KBM-7 (cell line): ENCODE measurements at regions not wholly inside any gene's neighbourhood (a gene's known extent, or its start where the extent isn't known, plus 50 kb on each side); places are given as distances from the start of the nearest gene placed in this dataset.

ENCODE experiments used
- DNase-seq: peaks from one replicate; pipeline ENCODE4 v3.0.0-alpha.2; 2015
- in situ Hi-C: fragments of 300-500 bp; cut with MboI; formaldehyde crosslinking; loops from 2 replicates; pipeline ENCODE4 v1.14.3; 2020; ENCODE audit warnings: low sequenced_read_pairs, low pct_unique_long_range_greater_than_20kb, mixed read lengths

DNA sequence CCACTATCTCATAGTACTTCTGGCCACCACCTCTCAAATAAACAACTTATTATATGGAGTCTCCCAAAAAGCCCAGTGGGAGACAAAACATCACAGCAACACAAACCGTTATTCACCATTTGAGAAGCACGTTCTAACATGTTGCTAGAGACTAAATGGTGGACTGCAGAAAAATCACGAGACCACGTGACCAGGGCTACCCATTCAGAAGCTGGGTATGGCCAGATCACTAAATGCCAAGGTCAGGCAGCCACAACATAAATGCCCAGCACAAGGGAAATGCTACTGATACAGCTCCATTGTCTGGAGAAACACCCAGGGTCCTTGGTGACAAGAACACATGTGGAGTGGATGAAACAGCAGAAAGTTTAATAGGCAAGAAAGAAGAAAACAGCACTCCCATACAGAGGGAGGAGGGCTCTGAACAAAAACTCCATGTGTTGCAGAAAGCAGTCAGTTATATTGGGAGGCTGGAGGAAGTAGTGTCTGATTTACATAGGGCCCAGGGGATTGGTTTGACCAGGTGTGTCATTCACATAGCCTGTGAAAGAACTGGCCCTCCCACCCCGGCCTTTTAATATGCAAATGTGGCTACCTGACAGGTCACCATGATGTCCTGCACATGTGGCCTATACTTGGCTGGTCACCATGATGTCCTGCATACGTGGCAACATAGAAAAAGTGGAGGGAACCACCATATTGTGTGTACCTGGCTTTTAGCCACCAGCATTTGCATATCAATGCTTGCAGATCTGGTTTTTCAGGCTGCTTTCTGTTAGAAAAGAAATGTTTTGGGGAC is 97.2 kb downstream of the TRIM36 start:
- no peak for DNase-seq
- in situ Hi-C loops, result no loop called here

DNA sequence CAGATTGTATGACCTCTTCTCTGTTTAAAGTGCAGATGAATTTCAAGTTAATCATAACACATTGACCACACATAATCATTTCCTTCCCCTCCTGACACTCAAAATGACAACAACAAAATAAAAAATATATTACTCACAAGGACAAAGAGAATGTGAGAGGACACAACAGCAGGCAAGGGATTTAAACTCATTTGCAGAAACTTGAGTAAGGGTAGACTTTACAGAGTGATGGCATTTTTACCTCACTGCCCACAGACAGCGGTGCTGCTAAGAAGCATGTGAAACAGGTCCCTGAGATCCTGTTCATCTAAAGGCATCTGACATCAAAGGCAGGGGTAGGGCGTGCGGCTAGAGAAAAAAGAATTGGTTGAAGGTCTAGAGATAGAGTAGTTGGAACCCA is 99.0 kb downstream of the TRIM36 start:
- in situ Hi-C loops, result no loop called here

DNA sequence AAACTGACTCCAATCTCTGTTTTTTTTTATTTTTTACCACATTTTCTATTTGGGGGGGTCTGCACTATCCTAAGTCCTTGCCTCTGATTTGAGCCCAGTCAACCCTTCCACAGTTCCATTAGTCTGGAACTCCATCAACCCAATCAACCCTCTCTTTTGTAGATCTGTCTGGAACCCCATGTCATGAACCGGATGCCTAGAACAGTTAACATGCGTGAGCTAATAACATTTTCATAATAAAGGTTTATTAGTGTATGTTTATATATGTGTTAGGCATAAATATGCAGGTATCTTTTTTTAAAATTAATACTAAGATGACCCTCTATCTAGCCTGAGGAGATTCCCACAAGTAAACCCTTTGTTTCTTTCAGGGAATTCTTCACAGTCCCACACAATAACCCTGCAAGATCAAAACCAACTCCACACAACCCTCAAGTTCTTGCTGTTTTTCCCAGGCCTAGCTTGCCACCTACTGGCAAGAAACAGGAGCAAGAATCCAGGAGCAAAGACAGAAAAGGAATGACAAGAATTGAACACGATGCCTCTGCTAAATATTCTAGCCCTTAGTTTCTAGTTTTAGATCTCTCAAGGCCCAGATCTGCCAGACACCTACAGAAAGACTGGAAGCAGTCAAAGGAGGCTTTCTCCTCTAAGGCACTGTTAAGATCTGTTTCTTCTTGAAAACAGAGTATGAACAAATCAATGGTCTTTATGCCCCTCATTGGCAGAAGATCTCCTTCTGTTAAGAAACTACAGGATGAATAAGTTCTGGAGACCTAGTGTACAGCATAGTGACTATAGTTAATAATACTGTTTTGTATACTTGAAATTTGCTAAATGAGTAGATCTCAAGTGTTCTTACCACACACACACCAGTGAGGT is 100.4 kb downstream of the TRIM36 start:
- in situ Hi-C loops, result no loop called here

More for the DNA sequence above, 99.0 kb downstream of the TRIM36 start:
- DNase-seq, result no peak

DNA sequence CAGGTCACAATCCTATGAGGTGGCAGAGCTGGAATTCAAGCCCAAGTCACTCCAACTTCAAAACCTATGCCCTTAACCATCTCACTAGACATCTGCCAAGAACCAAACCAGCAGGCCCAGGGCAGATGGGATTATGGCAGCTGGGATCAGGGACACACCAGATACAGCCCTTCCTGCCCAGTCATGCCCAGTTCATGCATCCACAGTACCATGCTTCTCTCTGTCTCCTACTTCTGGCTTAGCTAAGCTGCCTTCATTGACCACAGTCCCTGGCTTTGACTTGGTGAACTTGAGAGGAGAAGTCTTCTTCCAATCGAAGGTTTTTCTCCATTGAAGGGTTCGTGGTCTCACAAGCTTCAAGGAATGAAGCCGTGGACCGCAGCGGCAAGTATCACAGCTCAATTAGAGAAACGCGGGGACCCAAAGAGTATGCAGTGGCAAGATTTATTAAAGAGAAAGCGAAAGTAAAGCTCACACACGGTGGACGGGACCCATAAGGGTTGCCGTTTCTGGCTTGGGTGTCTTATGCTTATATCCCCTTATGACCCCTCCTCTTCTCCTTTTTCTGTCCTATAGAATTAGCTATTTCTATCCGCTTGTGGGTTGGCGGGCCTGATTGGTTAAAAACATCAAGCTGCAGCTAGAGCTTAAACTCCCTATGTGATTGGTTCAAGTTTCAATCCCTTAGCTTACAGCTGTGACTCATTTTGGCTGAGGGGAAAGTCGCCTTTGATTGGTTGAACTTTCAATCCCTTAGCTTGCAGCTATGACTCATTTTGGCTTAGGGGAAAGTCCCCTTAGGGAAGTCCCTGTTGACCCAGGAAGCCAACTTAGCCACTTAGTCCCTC is 101.2 kb downstream of the TRIM36 start:
- DNase-seq, result no peak
- in situ Hi-C loops, result no loop called here

More for the DNA sequence above, 100.4 kb downstream of the TRIM36 start:
- DNase-seq, result peak; percentile 72

DNA sequence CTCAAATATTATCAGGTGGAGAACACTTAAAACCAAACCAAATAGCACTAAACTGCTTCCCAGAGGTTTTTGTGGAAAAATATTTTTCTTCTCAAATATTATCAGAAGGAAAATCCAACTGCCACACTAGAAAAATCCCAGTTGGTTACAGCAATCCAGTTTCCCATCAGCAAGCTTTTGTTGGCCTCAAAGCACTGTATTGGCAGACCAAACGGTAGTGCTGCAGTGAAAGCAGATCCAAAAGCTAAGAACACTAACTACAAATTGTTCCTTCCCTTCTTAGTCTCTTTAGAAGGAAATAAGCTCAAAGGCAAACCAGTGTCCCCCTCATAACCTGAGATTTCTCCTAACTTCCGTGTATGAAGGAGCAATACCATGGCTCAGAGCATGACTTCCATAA is 105.3 kb downstream of the TRIM36 start:
- in situ Hi-C loops, result no loop called here
- DNase-seq, result no peak

DNA sequence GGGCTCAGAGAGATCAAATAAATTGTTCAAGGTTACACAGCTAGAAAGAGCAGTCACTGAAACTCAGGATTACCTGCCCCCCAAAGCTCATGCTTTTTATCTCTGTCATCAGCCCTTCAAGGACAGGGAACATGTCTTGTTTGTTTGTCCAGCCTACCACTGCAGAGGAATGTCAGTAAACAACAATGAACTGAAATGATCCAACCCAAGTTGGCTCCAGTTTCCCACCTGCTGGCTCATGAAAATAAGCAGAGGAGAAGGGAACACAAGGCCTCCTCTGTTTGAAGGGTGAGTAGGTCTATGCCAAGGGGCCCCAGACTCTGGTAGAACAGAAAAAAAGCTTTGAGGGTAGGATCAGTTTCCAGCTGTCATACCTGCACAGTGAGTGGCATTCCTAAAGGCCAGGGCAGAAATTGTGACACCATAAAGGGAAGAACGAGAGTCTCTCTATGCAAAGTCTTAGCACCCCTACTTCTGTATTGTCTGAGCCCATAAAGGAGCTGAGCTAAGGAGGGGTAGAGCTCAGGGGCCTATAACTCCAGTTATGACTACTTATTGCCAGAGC is 115.2 kb downstream of the TRIM36 start:
- no peak for DNase-seq
- in situ Hi-C loops, result no loop called here

DNA sequence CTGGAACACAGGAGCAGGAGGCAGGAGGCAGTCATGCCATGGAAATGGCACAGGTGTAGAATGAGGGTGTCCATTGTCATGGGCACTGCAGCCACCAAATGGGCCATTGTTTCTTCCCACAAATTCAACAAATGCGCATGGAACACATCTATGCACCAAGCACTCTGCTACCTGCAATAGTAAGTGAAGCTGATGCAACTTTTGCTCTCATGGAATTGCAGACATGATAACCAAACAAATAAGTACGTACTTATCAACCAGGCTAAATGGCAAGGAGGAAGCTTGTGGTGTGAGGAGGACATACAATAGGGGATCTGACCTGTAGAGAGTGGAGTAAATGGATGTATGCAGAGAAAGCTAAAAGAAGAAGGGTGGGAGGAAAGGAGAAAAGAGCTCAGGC is 116.8 kb downstream of the TRIM36 start:
- DNase-seq, result no peak
- in situ Hi-C loops, result no loop called here

DNA sequence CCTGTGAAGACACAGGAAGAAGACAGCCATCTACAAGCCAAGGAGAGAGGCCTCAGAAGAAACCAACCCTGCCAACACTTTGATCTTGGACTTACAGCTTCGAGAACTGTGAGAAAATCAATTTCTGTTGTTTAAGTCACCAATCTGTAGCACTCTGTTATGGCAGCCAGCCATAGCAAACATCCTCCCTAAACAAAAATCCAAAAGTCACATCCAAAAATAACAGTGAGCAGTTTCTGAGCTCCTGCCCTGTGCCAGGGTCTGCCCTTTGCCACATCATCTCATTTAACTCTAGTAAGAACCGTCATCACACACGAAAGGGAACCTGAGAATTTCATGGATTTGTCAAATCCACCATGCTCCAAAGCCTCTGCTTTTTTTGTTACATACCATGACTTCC is 118.8 kb downstream of the TRIM36 start:
- no peak for DNase-seq
- in situ Hi-C loops, result no loop called here

DNA sequence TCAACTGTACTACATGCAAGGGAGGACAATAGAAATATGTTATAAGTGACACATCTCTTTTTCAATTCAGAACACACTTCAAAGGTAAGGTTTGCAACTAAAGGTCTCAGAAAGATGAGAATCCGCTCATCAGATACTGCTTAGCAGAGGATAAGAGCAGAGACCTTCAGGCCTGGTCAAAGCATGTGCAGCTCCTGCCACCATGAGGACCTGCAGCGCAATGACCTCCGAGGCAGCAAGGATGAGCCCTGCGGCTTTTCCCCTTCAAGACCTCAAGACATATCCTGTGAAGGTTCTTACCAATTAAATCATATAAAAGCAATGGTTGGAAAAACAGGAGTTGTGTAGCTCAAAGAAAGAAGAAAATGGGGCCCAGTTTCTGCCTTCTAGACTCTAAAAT is 135.8 kb downstream of the TRIM36 start:
- peak; percentile 77 for DNase-seq
- in situ Hi-C loops, result loop anchor here (25.0 kb wide), 2 partner anchors 247 to 572 kb away; no protein-coding TSS in a partner anchor

DNA sequence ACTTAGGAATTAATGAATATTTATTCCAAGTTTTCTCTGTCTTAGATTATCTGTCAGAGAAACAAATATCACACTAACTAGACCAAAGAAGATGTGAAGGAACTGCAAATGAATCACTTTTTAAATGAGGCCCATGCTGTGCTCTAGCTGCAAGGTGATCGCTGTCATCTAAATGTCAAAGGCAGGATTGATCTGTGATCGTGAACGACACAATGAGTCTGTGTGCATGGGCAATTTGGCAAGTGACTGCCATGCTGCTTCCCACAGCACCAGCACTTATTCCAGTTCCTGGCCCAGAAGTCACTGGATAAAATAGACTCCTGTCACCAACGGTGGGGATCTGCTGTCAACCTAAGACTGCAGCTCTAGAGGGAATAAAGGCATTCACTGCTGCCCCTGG is 141.2 kb downstream of the TRIM36 start:
- in situ Hi-C loops, result loop anchor here (25.0 kb wide), 2 partner anchors 241 to 566 kb away; no protein-coding TSS in a partner anchor
- DNase-seq, result no peak

DNA sequence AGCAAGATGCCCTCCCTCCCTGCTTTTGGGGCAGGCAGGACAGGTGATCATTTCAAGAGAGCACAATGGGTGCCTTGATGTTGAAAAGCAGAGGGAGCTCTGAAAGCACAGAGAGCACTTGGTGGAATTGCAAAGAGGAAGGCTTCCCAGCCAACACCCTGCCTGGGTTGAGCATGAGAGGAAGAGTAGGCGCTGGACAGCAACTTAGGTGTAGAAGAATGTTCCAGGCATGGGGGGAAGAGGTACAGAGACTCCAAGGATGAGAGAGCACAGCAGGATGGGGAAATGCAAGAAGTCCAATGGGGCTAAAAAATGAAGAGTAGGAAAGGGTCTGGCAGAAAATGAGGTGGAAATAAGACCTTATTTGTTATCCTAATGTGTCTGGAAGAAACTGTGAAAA is 144.8 kb downstream of the TRIM36 start:
- in situ Hi-C loops, result loop anchor here (25.0 kb wide), 2 partner anchors 238 to 563 kb away; no protein-coding TSS in a partner anchor

DNA sequence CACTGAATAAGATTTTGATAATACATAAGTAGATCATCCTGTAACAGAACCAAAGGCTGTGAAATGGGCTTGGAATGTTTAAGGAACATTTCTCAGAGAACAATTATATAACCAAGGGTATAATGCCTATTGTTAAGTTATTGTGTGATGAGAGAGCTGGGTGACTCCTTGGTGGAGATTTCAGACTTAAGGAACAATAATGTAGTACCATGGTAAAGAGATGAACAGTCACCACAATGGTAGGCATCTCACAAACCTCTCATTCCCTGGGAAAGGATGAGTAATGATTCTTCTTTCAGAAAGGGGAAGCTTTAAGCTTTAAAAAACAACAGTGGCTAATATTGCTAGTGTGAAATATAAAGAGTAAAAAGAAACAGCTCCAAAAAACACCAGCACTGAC is 147.4 kb downstream of the TRIM36 start:
- DNase-seq, result peak; percentile 6
- in situ Hi-C loops, result no loop called here

More for the DNA sequence above, 144.8 kb downstream of the TRIM36 start:
- DNase-seq, result no peak

DNA sequence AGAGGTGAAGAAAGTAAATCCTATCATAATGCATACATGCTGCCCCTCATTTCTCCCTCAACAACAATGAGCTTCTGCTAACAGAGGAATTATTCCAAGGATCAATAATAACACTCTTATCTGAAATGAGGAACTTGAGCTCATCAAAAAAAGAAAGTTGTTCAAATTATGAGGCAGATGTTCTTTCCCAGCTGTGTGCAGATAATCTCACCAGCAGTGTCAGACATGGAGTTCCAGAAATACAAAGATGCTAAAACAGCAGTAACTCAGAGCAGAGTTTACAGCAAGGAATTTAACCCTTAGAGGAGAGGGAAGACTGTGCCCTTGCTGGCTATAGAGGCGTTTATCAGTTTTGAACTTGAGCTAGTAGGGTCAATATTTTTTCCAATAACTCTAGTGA is 153.1 kb downstream of the TRIM36 start:
- no peak for DNase-seq
- in situ Hi-C loops, result no loop called here

DNA sequence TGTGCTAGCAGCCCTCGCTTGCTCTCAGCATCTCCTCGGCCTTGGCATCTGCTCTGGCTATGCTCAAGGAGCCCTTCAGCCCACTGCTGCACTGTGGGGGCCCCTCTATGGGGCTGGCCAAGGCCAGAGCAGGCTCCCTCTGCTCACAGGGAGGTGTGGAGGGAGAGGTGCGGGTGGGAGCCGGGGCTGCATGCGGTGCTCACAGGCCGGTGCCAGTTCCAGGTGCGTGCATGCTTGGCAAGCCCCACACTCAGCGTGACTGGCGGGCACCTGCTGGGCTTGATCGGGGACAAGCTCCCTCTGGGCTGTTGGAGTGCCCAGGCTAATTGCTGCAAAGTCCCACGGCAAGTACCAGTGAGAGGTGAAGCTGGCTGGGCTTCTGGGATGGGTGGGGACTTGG is 170.5 kb downstream of the TRIM36 start:
- DNase-seq, result no peak
- in situ Hi-C loops, result no loop called here

DNA sequence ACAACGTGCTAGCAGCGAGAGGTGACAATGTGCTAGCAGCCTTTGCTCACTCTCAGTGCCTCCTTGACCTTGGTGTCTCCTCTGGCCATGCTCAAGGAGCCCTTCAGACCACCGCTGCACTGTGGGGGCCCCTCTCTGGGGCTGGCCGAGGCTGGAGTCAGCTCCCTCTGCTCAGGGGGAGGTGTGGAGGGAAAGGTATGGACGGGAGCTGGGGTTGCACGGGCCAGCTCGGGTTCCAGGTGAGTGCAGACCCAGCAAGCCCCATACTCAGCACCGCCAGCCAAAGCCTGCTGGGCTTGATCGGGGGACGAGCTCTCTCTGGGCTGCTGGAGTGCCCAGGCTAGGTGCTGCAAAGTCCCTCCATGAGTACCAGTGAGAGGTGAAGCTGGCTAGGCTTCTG is 180.2 kb downstream of the TRIM36 start:
- DNase-seq, result no peak
- in situ Hi-C loops, result no loop called here

DNA sequence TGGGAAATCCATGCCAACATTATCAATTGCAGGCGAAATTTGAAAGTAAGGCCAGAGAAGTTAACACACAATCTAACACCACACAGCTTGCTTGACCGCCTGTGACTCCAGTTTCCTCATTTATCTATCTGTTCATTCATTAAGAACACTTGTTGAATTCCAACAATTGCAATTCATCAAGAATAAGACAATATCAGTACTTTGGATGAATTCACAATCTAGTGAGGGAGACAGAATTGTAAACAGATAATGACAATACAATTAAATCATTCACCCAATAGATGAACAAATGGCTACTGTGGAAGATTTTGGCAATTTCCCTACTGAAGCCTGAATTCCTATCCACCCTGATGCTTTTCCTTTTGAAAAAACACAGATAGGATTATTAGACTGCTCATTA is 181.6 kb downstream of the TRIM36 start:
- no peak for DNase-seq
- in situ Hi-C loops, result no loop called here

DNA sequence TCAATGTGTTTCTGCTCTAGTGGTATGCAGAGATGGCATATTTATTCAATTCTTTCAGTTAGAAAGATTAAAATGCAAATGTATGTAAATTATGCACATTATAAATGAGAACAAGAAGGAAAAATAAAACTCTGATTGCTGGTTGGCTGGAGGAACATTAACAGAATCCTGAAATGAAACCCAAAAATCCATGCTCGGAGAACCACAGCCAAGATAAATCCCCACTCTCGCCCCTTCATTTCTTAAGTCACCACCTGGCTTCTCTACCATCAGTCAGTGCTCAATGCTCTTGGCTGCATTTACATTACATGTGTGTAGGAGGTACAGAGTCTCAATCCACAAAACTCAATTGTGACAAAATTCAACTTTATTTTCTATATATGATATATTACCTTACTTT is 184.9 kb downstream of the TRIM36 start:
- no peak for DNase-seq
- in situ Hi-C loops, result no loop called here

DNA sequence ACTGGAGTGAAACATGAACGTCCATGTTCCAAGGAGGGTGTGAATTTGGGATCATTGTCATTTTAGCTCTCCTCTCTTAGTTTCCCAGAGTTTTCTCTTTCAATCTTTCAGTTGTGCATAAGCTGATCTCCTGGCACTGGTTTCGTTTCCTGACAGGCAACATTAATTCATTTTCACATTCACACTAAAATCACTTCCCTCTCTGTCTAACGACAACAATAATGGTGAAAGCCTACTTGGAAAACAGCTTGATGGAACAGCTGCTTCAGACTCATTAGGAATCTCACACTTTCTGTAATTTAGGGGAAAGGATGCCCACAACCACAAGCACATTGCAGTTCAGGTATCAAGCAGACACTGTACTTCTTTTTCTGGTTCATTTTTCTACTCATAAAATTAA is 188.6 kb downstream of the TRIM36 start:
- no peak for DNase-seq
- in situ Hi-C loops, result no loop called here

DNA sequence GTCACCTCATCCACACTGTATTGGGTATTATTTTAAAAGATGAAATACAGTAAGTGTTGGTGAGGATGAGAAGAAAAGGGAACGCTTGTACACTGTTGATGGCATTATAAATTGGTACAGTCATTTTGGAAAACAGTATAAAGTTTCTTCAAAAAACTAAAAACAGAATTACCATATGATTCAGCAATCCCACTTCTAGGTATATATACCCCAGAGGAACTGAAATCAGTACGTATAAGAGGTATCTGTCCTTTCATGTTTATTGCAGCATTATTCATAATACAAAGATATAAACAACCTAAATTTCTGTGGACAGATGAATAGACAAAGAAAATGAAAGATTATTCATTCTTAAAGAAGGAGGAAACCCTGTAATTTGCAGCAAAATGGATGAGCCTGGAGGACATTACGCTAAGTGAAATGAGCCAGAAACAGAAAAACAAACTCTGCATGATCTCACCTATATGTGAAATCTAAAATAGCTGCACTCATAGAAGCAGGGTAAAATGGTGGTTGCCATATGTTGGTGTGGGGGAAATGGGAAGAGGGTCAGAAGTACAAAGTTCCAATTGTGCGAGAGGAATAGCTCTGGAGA is 191.6 kb downstream of the TRIM36 start:
- in situ Hi-C loops, result no loop called here
- DNase-seq, result no peak
